AG04450 (cell line): ENCODE measurements at regions not wholly inside any gene's neighbourhood (a gene's known extent, or its start where the extent isn't known, plus 50 kb on each side); places are given as distances from the start of the nearest gene placed in this dataset.

ENCODE experiments used
- CTCF ChIA-PET: fragments of 300-600, 350-600 bp; formaldehyde crosslinking; extraction: SDS; loops from one replicate; lab custom pipeline; 2022; ENCODE audit warnings: antibody characterized with exemption, inconsistent platforms; lab: Charles Lee
- POLR2A ChIA-PET: fragments of 350-600 bp; formaldehyde crosslinking; extraction: SDS; loops from one replicate; lab custom pipeline; 2021; ENCODE audit warnings: antibody characterized with exemption, inconsistent platforms; lab: Yijun Ruan, JAX
- DNase-seq: peaks from one replicate; pipeline ENCODE4 v3.0.0-alpha.2; 2011; ENCODE audit warnings: low read depth, low spot score
- H3K27ac ChIP-seq: one replicate; pipeline ENCODE4 v1.5.1; 2012; ENCODE audit warnings: low read depth, low read length, control low read depth
- H3K27me3 ChIP-seq: one replicate; pipeline ENCODE4 v1.6.0; 2012; ENCODE audit warnings: low read length; ENCODE audit not compliant: control insufficient read depth, insufficient read depth
- H3K4me3 ChIP-seq: 2 replicates; pipeline ENCODE4 v1.5.1; 2011; ENCODE audit warnings: mild to moderate bottlenecking, low read depth, low read length, control low read depth
- H3K9me3 ChIP-seq: 2 replicates; pipeline ENCODE4 v1.5.1; 2012; ENCODE audit warnings: low read length; ENCODE audit not compliant: control insufficient read depth, insufficient read depth
- CTCF ChIP-seq: IDR thresholded peaks from 2 replicates; pipeline ENCODE4 v1.5.1; 2011; ENCODE audit warnings: low read depth, low read length, control low read depth, inconsistent platforms

DNA sequence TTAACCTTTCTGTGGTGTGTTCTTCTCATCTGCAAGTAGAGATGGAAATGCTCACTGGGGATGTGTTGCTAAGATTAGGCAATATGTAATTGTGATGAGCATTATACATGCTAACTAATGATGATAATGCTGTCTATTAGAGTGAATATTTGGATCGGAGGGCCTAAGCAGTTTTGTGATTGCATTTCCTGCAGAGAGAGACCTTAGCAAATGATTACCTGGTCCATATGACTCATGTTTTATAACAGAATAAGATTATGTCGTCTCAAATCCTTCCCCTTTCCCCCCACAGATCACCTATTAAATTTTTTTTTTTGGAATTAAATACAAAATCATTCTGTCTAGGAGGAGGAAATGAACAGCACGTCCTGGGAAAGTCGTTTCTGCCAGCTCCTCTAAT, 82.7 kb downstream of the IZUMO3 start:
- Histone ChIP-seq H3K27ac (no peak overlapping the region), H3K4me3 (no peak overlapping the region), H3K27me3 (no peaks in the 10 kb centered on the region), H3K9me3 (peaks cover 5% of the 10 kb centered on the region; the same call in 1 of the 2 replicates)
- no peak for DNase-seq
- POLR2A ChIA-PET = no interaction called here
- CTCF ChIA-PET = no interaction called here
- no peak for TF ChIP-seq CTCF

DNA sequence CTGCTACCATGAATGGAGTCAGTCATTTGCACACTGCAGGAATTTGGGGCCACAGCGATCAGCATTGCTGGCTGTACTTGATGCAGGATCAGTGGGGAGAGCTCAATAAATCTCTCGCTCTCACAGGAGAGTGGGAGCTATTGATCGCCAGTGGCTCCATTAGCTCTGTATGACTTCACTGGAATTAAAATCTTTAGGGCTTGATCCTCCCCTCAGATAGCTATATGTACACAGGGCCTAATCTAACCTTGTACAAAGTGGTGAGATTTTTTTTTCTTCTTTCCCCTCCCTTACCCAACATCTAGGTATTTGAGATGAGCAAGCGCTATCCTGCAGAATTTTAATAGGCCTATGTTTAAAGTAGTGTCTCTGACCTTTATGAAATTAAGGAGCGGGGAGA, 84.9 kb downstream of the IZUMO3 start:
- no peak for TF ChIP-seq CTCF

DNA sequence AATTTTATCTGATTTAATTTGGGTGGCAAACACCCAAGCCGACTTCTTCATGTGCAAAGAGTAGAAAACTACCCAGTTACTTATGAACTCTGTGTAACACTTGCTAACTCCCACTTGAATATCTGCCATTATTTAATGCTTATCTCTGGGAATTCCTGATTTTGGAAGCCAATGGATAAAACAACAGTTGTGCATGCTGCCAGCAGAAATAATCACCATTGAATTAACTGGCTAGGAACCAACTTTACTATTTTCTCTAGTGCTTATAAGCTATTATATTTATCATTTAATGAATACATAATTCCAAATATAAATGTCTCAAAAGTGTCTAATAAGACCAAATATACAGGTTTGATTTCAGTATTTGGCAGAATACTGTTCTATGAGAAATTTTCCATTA, 85.7 kb downstream of the IZUMO3 start:
- TF ChIP-seq CTCF = no peak
- H3K27me3 ChIP-seq = no peaks in the 10 kb centered on the region
- no peak overlapping the region for H3K4me3 ChIP-seq
- ChIA-PET CTCF (no interaction called here), POLR2A (no interaction called here)
- H3K9me3 ChIP-seq = peaks cover 5% of the 10 kb centered on the region
- DNase-seq = no peak
- H3K27ac ChIP-seq = no peak overlapping the region

More for the DNA sequence above, 84.9 kb downstream of the IZUMO3 start:
- POLR2A ChIA-PET = no interaction called here
- Histone ChIP-seq H3K4me3 (no peak overlapping the region), H3K9me3 (peaks cover 5% of the 10 kb centered on the region), H3K27me3 (no peaks in the 10 kb centered on the region), H3K27ac (no peak overlapping the region)
- CTCF ChIA-PET = no interaction called here
- no peak for DNase-seq

DNA sequence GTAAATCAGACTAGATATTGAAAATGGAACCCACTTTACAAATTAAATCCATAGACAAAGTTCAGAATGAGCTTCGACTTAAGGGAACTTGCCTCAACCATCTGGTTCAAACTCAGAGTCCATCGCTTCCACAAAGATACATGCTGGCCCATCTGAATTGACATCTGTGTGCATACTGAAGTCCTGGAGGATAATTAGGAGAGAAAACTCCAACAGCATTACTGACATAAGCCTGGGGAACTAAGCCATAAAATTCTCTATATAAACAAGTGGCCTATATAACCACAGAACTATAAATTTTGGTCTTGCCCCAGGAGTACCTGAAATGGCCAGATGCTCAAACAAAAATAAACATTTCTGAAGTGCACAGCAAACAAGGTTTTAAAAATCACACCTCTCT, 94.4 kb downstream of the IZUMO3 start:
- DNase-seq = no peak
- peaks cover 4% of the 10 kb centered on the region for H3K9me3 ChIP-seq
- H3K27me3 ChIP-seq = no peaks in the 10 kb centered on the region
- ChIA-PET POLR2A (no interaction called here), CTCF (no interaction called here)
- TF ChIP-seq CTCF = no peak
- H3K27ac ChIP-seq = no peak overlapping the region
- H3K4me3 ChIP-seq = no peak overlapping the region

- Histone ChIP-seq H3K4me3 (no peak overlapping the region), H3K27ac (no peak overlapping the region), H3K27me3 (no peaks in the 10 kb centered on the region), H3K9me3 (peaks cover 4% of the 10 kb centered on the region; the same call in 1 of the 2 replicates)
- ChIA-PET POLR2A (no interaction called here), CTCF (no interaction called here)
- TF ChIP-seq CTCF = no peak
- no peak for DNase-seq
Measured at GRCh38 chr9:24449976-24450375, 95.7 kb downstream of the IZUMO3 start.
